GM12878 (cell line): ENCODE measurements at regions not wholly inside any gene's neighbourhood (a gene's known extent, or its start where the extent isn't known, plus 50 kb on each side); places are given as distances from the start of the nearest gene placed in this dataset.
A peak's percentile ranks its signal among the peaks of the same experiment; 100 is the strongest.

Experiments
- ATF7 ChIP-seq: fragments of 450-650 bp; IDR thresholded peaks from 2 replicates; pipeline ENCODE4 v1.6.1; 2016; ENCODE audit warnings: low read depth, mild to moderate bottlenecking
- CTCF ChIP-seq, 3 experiments: IDR thresholded peaks in 2 of 3; conservative IDR thresholded peaks in 1 of 3; 2 replicates each; pipeline ENCODE4 v1.5.1; 2011; ENCODE audit warnings: low read depth in 3 of 3, low read length in 3 of 3, mild to moderate bottlenecking in 3 of 3, control low read depth in 2 of 3, moderate library complexity in 2 of 3, inconsistent platforms in 1 of 3, mixed read lengths in 1 of 3; ENCODE audit not compliant: control insufficient read depth in 2 of 3, insufficient read depth in 1 of 3; ENCODE audit errors: extremely low read depth in 1 of 3
- CUX1 ChIP-seq: IDR thresholded peaks from 2 replicates; pipeline ENCODE4 v1.6.1; 2012; ENCODE audit warnings: improper control_type of control experiment, low read depth, low read length; ENCODE audit not compliant: insufficient replicate concordance
- HDGF ChIP-seq: fragments of 450-650 bp; IDR thresholded peaks from 2 replicates; pipeline ENCODE4 v1.6.1; 2016; ENCODE audit warnings: antibody characterized with exemption
- IRF3 ChIP-seq: fragments of 450-650 bp; IDR thresholded peaks from 2 replicates; pipeline ENCODE4 v1.6.1; 2014; ENCODE audit warnings: mild to moderate bottlenecking
- IRF5 ChIP-seq: fragments of 450-650 bp; IDR thresholded peaks from 2 replicates; pipeline ENCODE4 v1.6.1; 2017; ENCODE audit warnings: borderline replicate concordance
- KLF5 ChIP-seq: fragments of 450-650 bp; IDR thresholded peaks from 2 replicates; pipeline ENCODE4 v1.6.1; 2014; ENCODE audit warnings: mild to moderate bottlenecking; ENCODE audit not compliant: partially characterized antibody
- LARP7 ChIP-seq: fragments of 450-650 bp; IDR thresholded peaks from 2 replicates; pipeline ENCODE4 v1.6.1; 2017; ENCODE audit warnings: mild to moderate bottlenecking
- MTA3 ChIP-seq: IDR thresholded peaks from 2 replicates; pipeline ENCODE4 v1.6.1; 2012; ENCODE audit warnings: low read length, inconsistent platforms, borderline replicate concordance
- PAX5 ChIP-seq: IDR thresholded peaks from 2 replicates; pipeline ENCODE4 v1.6.1; 2011; ENCODE audit warnings: low read depth, low read length, borderline replicate concordance
- PML ChIP-seq: IDR thresholded peaks from 2 replicates; pipeline ENCODE4 v1.6.1; 2012; ENCODE audit warnings: low read length, inconsistent platforms
- POLR2A ChIP-seq: IDR thresholded peaks from 2 replicates; pipeline ENCODE4 v1.6.1; 2011; ENCODE audit warnings: low read depth, mild to moderate bottlenecking, low read length
- STAT3 ChIP-seq: IDR thresholded peaks from 2 replicates; pipeline ENCODE4 v1.6.1; 2011; ENCODE audit warnings: low read depth, low read length, improper control_type of control experiment
- USF2 ChIP-seq: IDR thresholded peaks from 2 replicates; pipeline ENCODE4 v1.6.1; 2011; ENCODE audit warnings: low read depth, low read length, improper control_type of control experiment, borderline replicate concordance
- WRNIP1 ChIP-seq: IDR thresholded peaks from 2 replicates; pipeline ENCODE4 v1.6.1; 2011; ENCODE audit warnings: low read depth, low read length, improper control_type of control experiment, borderline replicate concordance
- ZBED1 ChIP-seq: IDR thresholded peaks from 2 replicates; pipeline ENCODE4 v1.6.1; 2016; ENCODE audit warnings: borderline replicate concordance
- ZNF592 ChIP-seq: fragments of 450-650 bp; IDR thresholded peaks from 2 replicates; pipeline ENCODE4 v1.6.1; 2017; ENCODE audit warnings: mild to moderate bottlenecking, moderate library complexity

- no peak for TF ChIP-seq CUX1
- no peak for TF ChIP-seq PML
- peak; percentile 80; the same call in 1 of the 2 replicates for TF ChIP-seq MTA3
- TF ChIP-seq USF2, result no peak
- no peak for TF ChIP-seq ZNF592
- TF ChIP-seq WRNIP1, result no peak
- TF ChIP-seq IRF5, result no peak
- TF ChIP-seq ATF7, result 0 out of 2 replicates have a peak, but pooled peaks have one; percentile 20
- TF ChIP-seq ZBED1, result no peak
- no peak for TF ChIP-seq IRF3
- TF ChIP-seq HDGF, result no peak
- no peak for TF ChIP-seq POLR2A
- no peak for TF ChIP-seq KLF5
- no peak for TF ChIP-seq LARP7
- peak; percentile 69; the same call in 1 of the 2 replicates for TF ChIP-seq PAX5
- no peak for TF ChIP-seq CTCF (IDR thresholded peaks at IDR 0.05 in 2 of 3, conservative IDR thresholded peaks at IDR 0.05 in 1 of 3; ENCODE audit: control insufficient read depth in 2 of 3, extremely low read depth in 1 of 3, insufficient read depth in 1 of 3, low read depth in 3 of 3, low read length in 3 of 3)
- TF ChIP-seq STAT3, result 0 out of 2 replicates have a peak, but pooled peaks have one; percentile 50
These were observed 162.0 kb upstream of the TMCC3 start (continued) for GRCh38 chr12:94812345-94812744.
